Mucosa of gallbladder (tissue), 1 donor: ENCODE measurements at regions not wholly inside any gene's neighbourhood (a gene's known extent, or its start where the extent isn't known, plus 50 kb on each side); places are given as distances from the start of the nearest gene placed in this dataset.
"Not testable (repeated sequence)": the region's sequence is repeated elsewhere in the genome, so short reads cannot be mapped to it uniquely, and the experiment has no call there.

ENCODE experiments used
- DNase-seq: peaks from one replicate; pipeline ENCODE4 v3.0.0-alpha.2; 2020; ENCODE audit warnings: low spot score
- donor health status: DM: no; HTN: no; CAD: no.

DNA sequence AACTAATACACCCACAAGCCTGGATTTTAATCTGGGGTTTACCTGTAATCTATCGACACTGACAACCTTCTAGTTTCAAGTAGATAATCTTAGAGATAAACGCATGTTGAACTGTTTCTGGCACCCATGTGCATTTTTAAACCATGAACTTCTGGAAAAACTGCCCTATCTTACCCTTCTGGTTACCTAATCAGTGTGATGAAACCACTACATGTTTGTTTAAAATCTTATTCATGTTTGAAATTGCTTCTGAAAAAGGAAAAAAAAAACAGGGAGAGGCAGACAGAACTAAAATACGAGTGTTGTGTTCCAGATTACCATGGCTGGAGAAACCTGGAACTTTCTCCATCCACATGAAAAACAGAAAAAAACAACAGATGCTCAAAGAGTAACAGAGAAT lies 139.3 kb downstream of the MID1IP1 start:
- no peak for DNase-seq

DNA sequence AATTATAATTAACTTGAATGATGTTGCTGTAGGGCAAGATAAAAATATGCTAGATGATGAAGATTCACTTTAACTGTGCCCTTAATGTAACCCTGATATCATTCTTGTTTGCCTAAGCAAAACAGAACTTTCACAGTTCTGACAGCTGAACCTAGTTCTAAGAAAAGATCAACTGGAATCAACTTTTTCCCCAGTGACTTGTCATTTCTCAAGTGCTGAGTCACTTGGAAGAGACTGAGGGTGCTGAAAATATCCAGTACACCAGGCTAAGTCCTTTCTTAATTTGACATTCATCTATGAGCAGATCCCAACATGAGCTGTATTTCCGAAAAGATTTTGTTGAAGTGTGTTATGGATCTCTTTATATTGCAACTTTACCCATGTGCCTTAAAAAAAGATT lies 140.4 kb downstream of the MID1IP1 start:
- DNase-seq, result no peak

DNA sequence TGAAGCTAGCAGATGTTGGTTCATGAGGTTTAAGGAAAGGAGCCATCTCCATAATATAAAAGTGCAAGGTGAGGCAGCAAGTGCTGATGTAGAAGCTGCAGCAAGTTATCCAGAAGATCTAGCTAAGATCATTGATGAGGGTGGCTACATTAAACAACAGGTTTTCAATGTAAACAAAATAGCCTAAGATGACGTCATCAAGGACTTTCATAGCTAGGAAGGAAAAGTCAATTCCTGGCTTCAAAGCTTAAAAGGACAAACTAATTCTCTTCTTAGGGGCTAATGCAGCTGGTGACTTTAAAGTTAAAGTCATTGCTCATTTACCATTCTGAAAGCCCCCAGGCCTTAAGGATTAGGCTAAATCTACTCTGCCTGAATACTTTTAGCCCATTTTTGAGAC lies 141.9 kb downstream of the MID1IP1 start:
- no peak for DNase-seq

DNA sequence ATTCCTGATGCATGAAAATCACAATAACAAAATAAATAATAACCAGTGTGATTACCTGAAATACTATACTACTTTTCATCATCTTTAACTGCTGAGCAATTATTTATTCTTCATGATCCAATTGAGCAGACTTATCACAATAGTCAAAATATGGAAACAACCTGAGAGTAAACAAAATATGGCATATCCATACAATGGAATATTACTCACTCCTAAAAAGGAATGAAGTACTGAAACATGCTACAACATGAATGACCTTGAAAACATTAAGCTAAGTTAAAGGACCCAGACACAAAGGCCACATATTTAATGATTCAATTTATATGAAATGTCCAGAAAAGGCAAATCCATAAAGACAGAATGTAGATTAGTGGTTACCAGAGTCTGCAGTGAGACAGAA lies 146.8 kb downstream of the MID1IP1 start:
- no peak for DNase-seq

DNA sequence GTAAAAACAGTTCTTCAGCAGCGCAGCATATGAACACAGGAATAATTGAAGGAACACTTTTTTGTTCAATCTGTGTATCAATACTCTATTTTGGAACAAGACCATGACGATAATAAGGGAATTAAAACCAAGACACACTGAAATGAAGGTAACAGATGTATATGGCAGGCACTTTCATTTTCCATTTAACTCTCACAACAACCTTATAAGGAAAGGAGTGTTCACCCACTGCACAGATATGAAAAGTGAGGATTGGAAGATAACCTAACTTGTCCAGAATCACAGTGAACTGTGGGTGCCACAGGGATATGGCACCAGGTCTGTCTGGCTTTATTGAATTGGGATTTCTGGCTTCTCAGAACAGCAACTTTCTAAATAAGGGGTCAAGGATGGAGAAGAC lies 153.3 kb downstream of the MID1IP1 start:
- no peak for DNase-seq

DNA sequence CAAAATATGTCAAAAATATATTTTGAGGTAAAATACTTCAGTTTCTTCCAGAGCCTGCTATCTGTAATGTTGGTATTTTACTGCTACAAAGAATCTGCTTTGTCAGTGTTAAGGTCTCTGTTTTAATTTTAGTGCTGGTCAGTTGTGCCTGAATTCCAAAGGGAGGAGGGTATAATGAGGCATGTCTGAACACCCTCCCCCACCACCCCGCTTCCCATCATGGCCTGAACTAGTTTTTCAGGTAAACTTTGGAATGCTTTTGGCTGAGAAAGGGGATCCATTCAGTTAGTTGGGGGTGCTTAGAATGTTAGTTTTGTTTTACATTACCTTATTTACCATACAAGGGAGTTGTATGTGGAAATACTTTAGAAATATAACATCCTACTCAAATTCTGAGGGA lies 158.5 kb downstream of the MID1IP1 start:
- DNase-seq, result no peak

DNA sequence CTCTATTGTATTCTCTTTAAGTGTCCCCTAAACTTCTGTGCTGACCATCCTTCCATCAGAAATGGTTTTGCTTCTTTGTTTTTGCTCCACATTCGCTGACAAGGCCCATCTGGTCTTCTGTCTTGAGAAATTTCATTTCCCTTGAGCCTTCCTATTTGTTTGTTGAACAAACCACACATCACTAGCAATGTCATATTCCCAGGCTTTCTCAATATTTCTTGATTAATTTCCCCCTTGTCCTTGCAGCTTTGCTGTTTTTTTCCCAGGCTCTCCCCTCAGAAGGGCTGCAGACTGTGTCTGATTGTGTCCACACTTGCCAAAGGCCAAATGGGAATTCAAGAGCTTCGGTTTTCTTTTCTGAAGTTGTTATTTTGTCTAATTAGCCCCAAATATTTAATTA lies 158.9 kb downstream of the MID1IP1 start:
- DNase-seq, result no peak

DNA sequence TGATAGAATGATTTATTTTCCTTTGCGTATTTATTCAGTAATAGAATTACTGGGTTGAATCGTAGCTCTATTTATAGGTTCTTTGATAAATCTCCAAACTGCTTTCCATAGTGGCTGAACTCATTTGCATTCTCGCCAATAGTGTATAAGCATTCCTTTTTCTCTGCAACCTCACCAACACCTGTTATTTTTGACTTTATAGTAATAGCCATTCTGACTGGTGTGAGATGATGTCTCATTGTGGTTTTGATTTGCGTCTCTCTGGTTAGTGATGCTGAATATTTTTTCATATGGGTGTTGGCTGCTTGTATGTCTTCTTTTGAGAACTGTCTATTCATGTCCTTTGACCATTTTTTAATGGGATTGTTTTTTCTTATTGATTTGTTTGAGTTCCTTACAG lies 160.7 kb downstream of the MID1IP1 start:
- DNase-seq, result no peak

DNA sequence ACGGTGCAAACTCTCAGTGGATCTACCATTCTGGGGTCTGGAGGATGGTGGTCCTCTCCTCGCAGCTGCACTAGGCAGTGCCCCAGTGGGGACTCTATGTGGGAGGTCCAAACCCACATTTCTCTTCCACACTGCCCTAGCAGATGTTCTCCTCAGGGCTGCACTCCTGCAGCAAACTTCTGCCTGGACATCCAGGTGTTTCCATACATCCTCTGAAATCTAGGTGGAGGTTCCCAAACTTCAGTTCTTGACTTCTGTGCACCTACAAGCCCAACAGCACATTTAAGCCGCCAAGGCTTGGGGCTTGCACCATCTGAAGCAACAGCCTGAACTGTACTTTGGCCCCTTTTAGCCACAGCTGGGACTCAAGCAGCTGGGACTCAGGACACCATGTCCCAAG lies 162.0 kb downstream of the MID1IP1 start:
- not testable (repeated sequence) for DNase-seq

DNA sequence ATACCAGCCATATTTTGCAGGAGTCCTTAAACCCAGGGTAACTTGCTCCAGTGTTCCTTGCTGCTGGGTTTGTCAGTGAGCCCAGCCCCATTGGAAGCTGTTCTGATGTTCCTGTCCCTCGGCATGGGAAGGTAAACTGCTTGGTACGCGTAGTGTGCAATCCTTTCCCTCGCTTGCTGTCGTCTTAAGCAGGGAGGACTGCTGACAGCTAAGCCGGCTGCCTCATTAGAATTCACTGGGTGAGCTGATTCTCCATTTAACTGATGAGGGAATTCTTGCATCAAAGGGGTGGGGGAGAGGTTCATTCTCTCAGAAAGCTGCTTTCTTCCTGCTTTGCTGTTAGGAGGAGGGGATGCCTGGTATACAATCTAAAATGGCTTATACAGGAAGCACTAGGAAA lies 164.6 kb downstream of the MID1IP1 start:
- no peak for DNase-seq

DNA sequence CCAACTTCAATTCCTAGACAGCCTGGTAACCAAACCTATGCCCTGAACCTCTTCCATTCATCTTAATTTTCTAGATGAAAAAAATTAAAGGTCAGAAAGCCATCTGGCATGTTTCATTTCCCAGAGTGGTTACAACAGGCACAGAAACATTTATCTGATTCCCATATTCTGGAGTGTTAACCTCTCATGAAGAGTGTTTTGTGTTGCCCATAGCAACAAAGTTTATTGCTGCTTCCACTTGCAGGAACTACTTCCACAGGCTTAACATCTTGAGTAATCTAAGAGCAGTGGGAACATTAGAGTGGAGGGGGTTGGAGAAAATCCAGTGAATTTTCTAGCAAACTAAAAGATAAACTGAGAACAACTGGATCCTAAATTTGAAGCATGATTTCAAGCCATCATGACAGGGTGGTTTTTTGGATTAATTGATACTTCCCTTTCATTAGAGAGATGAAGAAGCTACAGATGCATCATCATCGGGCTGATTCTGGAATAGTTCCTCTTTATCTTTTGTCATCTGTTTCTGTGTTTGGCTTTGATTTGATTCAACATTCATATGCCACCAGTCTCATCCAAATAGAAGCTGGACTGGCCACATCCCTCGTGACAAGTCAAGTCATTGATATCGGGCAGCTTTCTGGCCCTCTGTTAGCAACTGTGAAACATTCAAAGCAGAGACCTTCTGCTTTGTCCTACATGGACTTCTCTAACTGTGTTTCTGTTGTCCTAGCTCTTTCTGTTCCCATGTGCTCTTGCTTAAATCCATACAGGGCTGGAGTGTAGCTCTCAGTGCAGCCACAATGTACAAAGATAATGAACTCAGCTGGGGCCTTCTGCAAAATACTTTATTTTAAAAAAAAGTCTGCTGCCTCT lies 167.3 kb downstream of the MID1IP1 start:
- DNase-seq, result no peak

DNA sequence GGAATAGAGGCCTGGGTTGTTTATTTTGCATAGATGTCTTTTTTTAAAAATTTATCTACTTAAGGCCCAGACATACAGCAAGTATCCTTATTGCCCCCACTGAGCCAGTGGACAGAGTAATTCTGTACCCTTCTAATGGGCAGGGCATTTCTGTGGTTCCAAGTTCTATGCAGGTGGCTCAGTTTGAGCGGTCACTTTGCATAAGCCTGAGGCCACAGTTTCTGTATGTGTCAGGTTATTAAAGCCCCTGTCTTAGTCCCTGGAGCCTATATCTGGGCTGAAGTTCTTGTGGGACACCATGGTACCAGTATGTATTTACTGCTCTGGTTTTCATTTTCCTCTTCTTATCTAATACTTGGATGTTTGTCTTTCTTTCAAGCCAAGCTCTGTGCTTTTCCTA lies 168.8 kb downstream of the MID1IP1 start:
- no peak for DNase-seq

DNA sequence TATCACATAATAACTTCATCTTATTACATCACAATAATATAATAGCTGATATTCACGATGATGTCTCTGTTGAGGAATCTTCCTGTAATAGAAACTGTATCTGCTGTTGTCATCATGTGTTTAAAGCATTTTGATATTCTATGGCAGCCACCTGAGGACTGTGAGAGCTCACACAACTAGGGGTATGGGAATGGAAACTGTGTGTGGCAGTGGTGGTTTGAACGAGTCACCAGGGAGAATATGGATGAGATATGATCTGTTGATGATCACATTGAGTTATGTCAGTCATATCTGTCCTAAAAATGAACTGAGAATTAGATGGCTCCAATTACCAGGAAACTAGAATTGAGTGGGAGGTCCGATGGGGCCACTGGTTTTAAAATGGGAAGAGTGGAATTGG lies 169.6 kb downstream of the MID1IP1 start:
- DNase-seq, result no peak

DNA sequence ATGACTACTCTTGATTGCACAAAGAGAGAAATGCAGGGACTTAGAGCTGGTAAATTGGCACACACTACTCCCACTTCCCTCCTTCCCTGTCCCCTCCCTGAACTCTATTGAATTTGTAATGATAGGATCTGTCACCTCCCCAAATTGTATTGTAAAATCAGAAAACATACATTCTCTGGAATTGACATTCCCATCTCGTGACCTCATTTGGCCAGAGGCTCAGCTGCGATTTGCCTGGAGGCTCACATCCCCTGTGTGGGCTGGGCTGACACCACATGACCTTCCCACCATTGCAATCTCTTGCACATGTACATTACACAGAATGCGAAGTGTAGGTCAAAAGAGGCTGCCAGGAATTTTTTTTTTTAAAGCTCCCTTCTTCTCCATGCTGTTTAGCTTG lies 172.1 kb downstream of the MID1IP1 start:
- DNase-seq, result no peak

DNA sequence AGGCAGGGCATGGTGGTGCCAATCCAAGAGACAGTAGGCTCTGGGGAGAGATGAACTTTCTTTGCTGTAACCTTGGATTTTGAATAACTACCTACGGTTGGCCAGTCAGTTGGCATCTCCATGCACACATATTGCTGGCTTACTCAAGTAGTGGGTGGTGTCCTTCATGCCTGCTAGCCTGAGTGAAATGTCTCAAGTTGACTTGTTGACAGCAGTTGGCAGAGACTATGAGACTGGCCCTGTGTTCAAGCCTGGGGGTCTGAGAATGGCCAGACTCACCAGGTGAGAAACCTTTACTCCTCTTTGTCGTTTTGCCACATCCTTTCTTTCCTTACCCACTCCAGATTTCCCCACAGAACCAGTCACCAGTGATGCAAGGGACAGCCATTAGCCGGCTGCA lies 173.3 kb downstream of the MID1IP1 start:
- no peak for DNase-seq

DNA sequence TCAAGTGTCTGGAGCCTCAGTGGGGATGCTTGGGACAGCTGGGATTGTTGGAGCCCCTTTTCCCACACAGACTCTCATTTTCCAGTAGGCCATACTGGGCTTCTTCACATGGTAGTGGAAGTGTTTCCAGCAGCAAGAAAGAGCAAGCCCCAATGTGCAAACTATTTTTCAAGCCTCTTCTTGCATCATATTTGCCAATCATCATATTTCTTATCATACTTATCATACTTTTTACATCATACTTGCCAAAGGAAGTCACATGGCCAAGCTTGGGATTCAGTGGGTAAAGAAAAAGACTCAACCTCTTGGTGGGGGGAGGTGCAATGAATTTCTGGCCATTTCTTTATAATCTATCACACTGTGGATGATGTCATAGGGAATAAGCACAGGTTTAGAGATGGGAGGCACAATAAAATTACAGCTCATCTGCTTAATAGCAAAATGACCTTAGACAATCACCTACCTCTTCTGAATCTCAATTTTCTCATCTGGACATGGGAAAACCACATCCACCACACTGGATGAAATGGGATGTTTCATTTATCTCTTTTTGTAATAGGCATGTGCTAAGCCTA lies 174.2 kb downstream of the MID1IP1 start:
- no peak for DNase-seq

DNA sequence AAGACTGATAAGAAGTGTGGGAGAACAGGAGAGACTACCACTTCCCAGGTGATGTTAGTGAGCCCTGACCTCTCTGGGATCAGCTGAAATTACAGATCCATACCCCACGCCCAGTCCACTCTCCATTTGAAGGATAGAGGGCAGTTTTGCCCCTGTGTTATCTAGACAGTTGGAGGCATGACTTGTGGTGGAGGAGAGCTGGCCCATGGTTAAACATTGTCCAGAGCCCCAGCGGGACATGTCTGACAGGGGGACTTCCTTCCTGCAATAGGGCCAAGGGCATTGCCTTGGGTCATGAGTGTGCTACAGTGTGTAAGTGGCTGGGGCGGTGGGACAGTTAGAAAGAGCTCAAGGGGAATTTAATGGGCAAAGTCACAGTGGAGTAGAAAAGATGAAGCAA lies 181.1 kb downstream of the MID1IP1 start:
- no peak for DNase-seq

DNA sequence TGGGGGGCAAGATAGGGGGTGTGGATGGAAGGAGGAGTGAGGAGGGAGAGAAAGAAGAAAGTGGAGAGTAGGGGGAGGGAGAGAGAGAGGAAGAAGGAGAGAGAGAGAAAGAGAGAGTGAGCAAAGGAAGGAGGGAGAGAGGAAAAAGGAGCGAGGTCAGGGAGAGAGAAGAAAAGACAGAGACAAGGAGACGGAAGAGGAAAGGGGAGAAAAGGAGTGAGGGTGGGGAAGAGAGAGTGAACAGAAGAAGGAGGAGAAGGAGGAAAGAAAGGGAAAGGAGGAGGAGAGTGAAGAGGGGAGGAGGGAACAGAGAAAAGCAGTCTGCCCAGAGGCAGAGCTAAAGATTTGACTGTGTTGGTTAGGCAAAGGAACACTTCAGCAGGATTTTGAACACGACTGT lies 181.6 kb downstream of the MID1IP1 start:
- no peak for DNase-seq

DNA sequence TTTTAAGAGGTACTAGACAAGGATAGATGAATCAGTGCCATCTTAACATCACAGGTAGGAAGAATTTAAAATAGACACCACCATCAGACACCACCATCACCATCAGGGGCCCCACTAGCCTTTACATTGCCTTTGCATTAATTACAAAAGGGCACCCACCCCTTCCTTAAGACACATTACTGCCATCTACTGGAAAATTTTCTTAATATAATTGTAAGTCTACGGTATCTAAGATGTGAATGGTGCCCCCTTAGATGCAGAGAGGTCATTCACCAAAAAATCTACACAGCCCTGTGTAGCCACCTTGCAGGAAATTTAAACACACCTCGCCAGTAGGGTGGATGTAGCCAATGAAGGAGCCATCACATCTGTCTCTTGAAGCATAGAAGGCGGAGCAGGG lies 184.1 kb downstream of the MID1IP1 start:
- DNase-seq, result no peak

DNA sequence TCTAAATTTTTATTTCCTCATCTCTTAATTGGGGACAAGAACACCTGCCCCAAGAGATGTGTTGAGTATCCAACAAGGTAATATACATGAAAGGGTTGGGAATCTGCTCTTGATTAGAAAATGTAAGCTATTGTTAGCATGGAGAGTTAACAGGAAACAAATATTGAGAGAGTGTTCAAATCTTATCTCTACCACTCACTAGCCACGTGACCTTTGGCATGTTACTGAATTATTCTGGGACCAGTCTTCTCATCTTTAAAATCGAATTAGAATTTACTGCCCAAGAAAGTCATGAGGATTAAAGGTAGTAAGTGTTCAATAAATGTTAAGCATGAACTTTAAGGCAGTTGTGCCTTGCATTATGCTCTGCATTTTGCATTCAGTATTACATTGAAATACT lies 184.7 kb downstream of the MID1IP1 start:
- DNase-seq, result no peak

DNA sequence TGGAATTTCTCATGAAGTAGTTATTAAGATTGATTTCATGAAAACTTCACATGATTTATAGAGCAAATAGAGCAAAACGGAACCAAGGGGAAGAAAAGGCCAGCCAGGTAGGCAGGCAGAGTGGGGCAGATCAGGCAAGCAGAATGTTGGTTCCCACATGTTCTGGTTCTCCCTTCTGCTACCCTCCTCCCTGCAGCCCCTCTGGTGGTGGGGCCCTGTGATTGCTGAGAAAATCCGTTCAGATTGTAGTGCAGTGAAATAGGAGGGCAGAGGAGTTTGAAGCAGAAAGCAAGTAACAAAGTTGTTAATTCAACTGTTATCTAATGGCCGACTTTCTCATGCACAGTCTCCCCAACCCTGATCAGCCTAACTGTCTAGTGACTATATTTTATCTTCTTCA lies 185.3 kb downstream of the MID1IP1 start:
- no peak for DNase-seq

DNA sequence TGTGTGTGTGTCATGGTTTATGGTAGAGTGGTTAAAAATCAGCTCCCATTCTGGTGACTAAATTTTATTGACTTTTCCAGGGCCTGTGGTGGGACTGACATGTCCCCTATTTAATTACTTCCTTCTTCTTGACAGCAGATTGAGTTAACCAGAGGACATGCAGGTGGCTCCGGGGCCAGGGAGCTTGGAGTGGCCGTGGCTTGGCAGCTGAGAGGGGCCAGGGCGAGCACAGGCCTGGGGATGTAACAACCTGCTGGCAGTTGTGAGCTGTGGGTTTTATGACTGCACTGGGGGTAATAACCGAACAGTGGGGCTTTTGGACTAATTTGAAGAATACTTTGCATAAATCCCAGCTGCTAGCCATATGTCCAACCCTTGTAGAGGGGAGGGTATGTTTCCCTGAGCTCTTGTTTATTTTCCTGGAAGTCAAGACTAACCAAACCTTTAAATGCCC lies 186.0 kb downstream of the MID1IP1 start:
- DNase-seq, result no peak

DNA sequence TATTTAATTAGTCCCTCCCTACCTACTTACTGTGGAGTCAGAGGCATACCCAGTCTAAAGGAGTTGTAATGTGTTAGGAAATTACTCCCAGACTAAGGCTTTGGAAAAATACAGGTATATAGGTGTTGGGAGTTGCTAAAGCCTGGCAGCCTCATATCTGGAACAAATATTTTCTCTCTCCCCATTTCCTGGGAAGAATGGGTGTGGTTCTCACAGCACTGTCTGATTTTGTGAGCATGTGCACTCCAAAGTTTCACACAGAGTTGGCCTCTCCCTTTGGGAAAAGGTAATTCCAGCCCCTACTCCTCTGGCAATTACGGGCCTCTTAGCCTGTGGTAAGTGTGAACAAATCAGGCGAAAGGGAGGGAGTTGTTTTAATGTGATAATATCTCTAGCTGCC lies 187.0 kb downstream of the MID1IP1 start:
- DNase-seq, result no peak

DNA sequence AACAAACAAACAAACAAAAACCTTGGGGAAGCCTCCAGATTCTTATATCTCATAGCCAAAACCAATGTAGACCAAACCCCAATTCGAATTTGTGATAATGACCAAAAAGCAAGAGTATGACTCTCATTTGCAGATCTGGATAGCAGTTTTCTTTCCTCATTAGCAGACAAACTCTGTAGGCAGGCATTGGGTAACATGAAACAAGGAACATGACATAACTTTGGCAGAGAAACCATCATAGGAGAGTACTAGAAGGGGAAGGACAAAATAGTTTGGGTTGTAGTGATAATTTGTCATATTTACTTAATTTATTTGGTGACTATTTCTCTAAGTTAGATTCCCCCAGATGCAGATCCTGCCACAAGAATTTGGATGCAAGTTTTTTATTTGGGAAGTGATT lies 187.8 kb downstream of the MID1IP1 start:
- no peak for DNase-seq
